IPS-18a (cell line): ENCODE measurements at regions not wholly inside any gene's neighbourhood (a gene's known extent, or its start where the extent isn't known, plus 50 kb on each side); places are given as distances from the start of the nearest gene placed in this dataset.
"Not testable (repeated sequence)": the region's sequence is repeated elsewhere in the genome, so short reads cannot be mapped to it uniquely, and the experiment has no call there.

Source experiments
- H3K27ac ChIP-seq: one replicate; pipeline ENCODE4 v1.5.1; 2013; ENCODE audit warnings: low read length
- H3K27me3 ChIP-seq: one replicate; pipeline ENCODE4 v1.6.1; 2013; ENCODE audit warnings: mild to moderate bottlenecking, low read length; ENCODE audit not compliant: control insufficient read depth, insufficient read depth
- H3K36me3 ChIP-seq: one replicate; pipeline ENCODE4 v1.6.1; 2013; ENCODE audit warnings: low read depth, low read length; ENCODE audit not compliant: control insufficient read depth
- H3K4me1 ChIP-seq: one replicate; pipeline ENCODE4 v1.6.1; 2013; ENCODE audit warnings: low read depth, low read length; ENCODE audit not compliant: control insufficient read depth
- H3K4me3 ChIP-seq: one replicate; pipeline ENCODE4 v1.5.1; 2013; ENCODE audit warnings: low read length
- H3K9ac ChIP-seq: one replicate; pipeline ENCODE4 v1.6.1; 2013; ENCODE audit warnings: mild to moderate bottlenecking, low read length, moderate library complexity
- H3K9me3 ChIP-seq: one replicate; pipeline ENCODE4 v1.6.1; 2013; ENCODE audit warnings: low read depth, low read length; ENCODE audit not compliant: control insufficient read depth

- H3K4me3 ChIP-seq, H3K27ac ChIP-seq, H3K9me3 ChIP-seq, H3K27me3 ChIP-seq, H3K36me3 ChIP-seq, H3K9ac ChIP-seq, H3K4me1 ChIP-seq: not testable (repeated sequence)
Measured at GRCh38 chr4:82271915-82272480, 101.8 kb downstream of the HNRNPD start.

GRCh38 chr4:82268826-82269193, 105.0 kb downstream of the HNRNPD start:
- H3K9me3 ChIP-seq: no peaks in the 10 kb centered on the region
- H3K4me1 ChIP-seq: peaks cover 7% of the 10 kb centered on the region
- H3K27ac ChIP-seq: no peak overlapping the region
- H3K9ac ChIP-seq: no peak overlapping the region
- H3K36me3 ChIP-seq: no peaks in the 10 kb centered on the region
- H3K4me3 ChIP-seq: no peak overlapping the region
- H3K27me3 ChIP-seq: no peaks in the 10 kb centered on the region

- H3K27me3 ChIP-seq: no peaks in the 10 kb centered on the region
- H3K27ac ChIP-seq: no peak overlapping the region
- H3K9me3 ChIP-seq: no peaks in the 10 kb centered on the region
- peaks cover 7% of the 10 kb centered on the region for H3K4me1 ChIP-seq
- H3K36me3 ChIP-seq: no peaks in the 10 kb centered on the region
- no peak overlapping the region for H3K4me3 ChIP-seq
- no peak overlapping the region for H3K9ac ChIP-seq
Measured at GRCh38 chr4:82268050-82268825, 105.6 kb downstream of the HNRNPD start.

GRCh38 chr4:82267506-82267905, 106.3 kb downstream of the HNRNPD start:
- Histone ChIP-seq H3K27ac (no peak overlapping the region), H3K9me3 (no peaks in the 10 kb centered on the region), H3K4me3 (no peak overlapping the region), H3K4me1 (peaks cover 7% of the 10 kb centered on the region), H3K36me3 (no peaks in the 10 kb centered on the region), H3K9ac (no peak overlapping the region), H3K27me3 (no peaks in the 10 kb centered on the region)

GRCh38 chr4:82266345-82266744, 107.4 kb downstream of the HNRNPD start:
- no peak overlapping the region for H3K9ac ChIP-seq
- no peak overlapping the region for H3K4me3 ChIP-seq
- H3K36me3 ChIP-seq: no peaks in the 10 kb centered on the region
- H3K9me3 ChIP-seq: no peaks in the 10 kb centered on the region
- H3K27ac ChIP-seq: no peak overlapping the region
- no peaks in the 10 kb centered on the region for H3K27me3 ChIP-seq
- H3K4me1 ChIP-seq: peaks cover 7% of the 10 kb centered on the region

GRCh38 chr4:82261084-82261483, 112.7 kb downstream of the HNRNPD start:
- Histone ChIP-seq H3K4me3 (no peak overlapping the region), H3K27me3 (no peaks in the 10 kb centered on the region), H3K4me1 (no peaks in the 10 kb centered on the region), H3K9me3 (no peaks in the 10 kb centered on the region), H3K36me3 (no peaks in the 10 kb centered on the region), H3K27ac (no peak overlapping the region), H3K9ac (no peak overlapping the region)

- Histone ChIP-seq H3K36me3 (no peaks in the 10 kb centered on the region), H3K9me3 (no peaks in the 10 kb centered on the region), H3K27ac (no peak overlapping the region), H3K4me3 (no peak overlapping the region), H3K27me3 (no peaks in the 10 kb centered on the region), H3K9ac (no peak overlapping the region), H3K4me1 (no peaks in the 10 kb centered on the region)
Measured at GRCh38 chr4:82260632-82261031, 113.2 kb downstream of the HNRNPD start.

- Histone ChIP-seq H3K9me3 (no peaks in the 10 kb centered on the region), H3K27me3 (no peaks in the 10 kb centered on the region), H3K36me3 (no peaks in the 10 kb centered on the region), H3K9ac (no peak overlapping the region), H3K4me3 (no peak overlapping the region), H3K27ac (no peak overlapping the region), H3K4me1 (no peaks in the 10 kb centered on the region)
Measured at GRCh38 chr4:82256718-82257117, 117.1 kb downstream of the HNRNPD start.

- H3K9ac ChIP-seq: no peak overlapping the region
- no peak overlapping the region for H3K27ac ChIP-seq
- no peaks in the 10 kb centered on the region for H3K4me1 ChIP-seq
- H3K36me3 ChIP-seq: no peaks in the 10 kb centered on the region
- no peaks in the 10 kb centered on the region for H3K27me3 ChIP-seq
- H3K4me3 ChIP-seq: no peak overlapping the region
- H3K9me3 ChIP-seq: no peaks in the 10 kb centered on the region
Measured at GRCh38 chr4:82255657-82256056, 118.1 kb downstream of the HNRNPD start.

- Histone ChIP-seq H3K4me3 (no peak overlapping the region), H3K4me1 (no peaks in the 10 kb centered on the region), H3K27ac (no peak overlapping the region), H3K9me3 (no peaks in the 10 kb centered on the region), H3K27me3 (no peaks in the 10 kb centered on the region), H3K9ac (no peak overlapping the region), H3K36me3 (no peaks in the 10 kb centered on the region)
Measured at GRCh38 chr4:82248903-82249632, 124.7 kb downstream of the HNRNPD start.

GRCh38 chr4:82247629-82248028, 126.2 kb downstream of the HNRNPD start:
- no peaks in the 10 kb centered on the region for H3K36me3 ChIP-seq
- H3K4me1 ChIP-seq: no peaks in the 10 kb centered on the region
- H3K27me3 ChIP-seq: no peaks in the 10 kb centered on the region
- H3K9me3 ChIP-seq: no peaks in the 10 kb centered on the region
- no peak overlapping the region for H3K9ac ChIP-seq
- H3K27ac ChIP-seq: no peak overlapping the region
- no peak overlapping the region for H3K4me3 ChIP-seq
